ENCODE measurements at regions not wholly inside any gene's neighbourhood (a gene's known extent, or its start where the extent isn't known, plus 50 kb on each side); places are given as distances from the start of the nearest gene placed in this dataset.

GRCh38 chrX:148284821-148285220 is 215.6 kb upstream of the AFF2 start:
- TF ChIP-seq CTCF (IDR thresholded peaks at IDR 0.05; ENCODE audit: low read depth, low read length), result no peak
- TF ChIP-seq EZH2phosphoT487 (IDR thresholded peaks at IDR 0.05; ENCODE audit: low read depth), result no peak
